IPS-NIHi11 (cell line): ENCODE measurements at regions not wholly inside any gene's neighbourhood (a gene's known extent, or its start where the extent isn't known, plus 50 kb on each side); places are given as distances from the start of the nearest gene placed in this dataset.
"Not testable (repeated sequence)": the region's sequence is repeated elsewhere in the genome, so short reads cannot be mapped to it uniquely, and the experiment has no call there.

ENCODE experiments used
- DNase-seq: peaks from one replicate; pipeline ENCODE4 v3.0.0; 2012; ENCODE audit warnings: mixed read lengths, low spot score

- DNase-seq, result no peak
Observed at GRCh38 chr18:22504251-22505030, 86.7 kb upstream of the CTAGE1 start.

DNA sequence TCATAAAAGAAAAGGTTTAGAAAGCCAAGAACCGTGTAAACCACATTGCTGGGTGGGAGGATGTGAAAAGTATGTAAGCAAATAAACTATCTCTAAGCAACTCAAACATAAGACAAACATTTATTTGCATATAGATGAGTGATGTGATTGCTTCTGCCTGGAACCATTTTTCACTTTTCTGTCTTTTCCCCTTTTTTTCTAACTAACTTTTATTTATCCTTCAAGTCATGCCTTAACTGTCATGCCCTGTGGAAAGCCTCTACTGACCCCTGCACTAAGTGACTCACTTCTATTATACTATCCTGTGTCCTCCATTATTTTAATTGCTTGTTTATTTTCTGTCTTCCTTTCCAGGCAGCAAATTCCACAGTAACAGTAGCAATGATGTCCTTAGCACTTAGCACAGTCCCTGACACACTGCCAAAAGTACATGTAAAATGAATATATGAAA, 87.5 kb upstream of the CTAGE1 start:
- no peak for DNase-seq

DNA sequence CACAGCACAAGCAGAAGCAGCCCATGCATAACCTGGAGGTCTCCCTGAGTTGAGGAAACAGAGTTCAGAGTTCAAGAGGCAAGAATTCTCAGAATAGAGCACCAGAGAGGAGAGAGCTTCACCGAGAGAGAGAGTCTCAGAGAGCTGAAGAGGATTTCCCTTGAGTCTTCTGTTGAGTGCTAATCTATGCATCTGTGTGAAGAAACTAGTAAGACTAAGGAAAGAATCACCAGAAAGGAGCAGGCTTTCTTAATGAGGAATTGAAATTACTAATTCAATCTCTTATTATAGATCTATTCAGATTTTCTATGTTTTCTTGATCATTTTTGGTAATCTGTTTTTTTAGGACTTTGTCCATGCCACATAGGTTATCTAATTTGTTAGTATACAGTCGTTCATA, 89.3 kb upstream of the CTAGE1 start:
- no peak for DNase-seq

DNA sequence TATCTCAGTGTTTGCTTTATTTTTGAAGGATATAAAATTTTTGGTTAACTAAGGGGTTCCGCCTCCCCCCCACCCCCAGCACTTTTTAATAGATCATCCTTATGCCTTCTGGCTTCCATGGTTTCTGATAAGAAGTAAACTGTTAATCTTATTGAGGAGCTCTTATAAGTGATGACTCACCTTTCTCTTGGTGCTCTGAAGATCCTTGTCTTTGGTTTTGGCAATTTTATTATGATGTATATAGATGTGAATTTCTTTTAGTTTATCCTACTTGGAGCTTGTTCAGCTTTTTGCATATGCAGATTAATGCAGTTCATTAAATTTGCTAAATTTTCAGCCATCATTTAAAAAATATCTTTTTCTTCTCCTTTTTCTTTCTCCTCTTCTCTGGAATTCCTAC, 91.7 kb upstream of the CTAGE1 start:
- DNase-seq, result no peak

DNA sequence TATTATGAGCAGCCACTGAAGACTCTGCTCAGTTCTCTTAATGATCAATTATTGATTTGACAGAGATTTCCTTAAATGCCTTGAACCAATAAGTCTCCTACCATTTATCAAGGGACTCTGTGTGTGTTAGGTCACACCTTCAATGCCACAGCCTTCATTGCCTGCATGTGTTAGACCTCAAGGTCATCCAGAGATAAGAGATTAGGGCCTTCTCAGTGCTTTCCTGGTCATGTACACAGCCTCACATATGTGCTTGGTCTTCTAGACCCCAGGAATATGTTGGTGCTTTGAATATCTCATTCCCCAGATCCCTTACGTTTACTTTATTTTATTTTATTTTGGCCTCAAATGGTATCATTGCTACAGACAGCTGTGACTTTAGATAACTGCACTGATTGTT, 93.0 kb upstream of the CTAGE1 start:
- DNase-seq, result no peak

DNA sequence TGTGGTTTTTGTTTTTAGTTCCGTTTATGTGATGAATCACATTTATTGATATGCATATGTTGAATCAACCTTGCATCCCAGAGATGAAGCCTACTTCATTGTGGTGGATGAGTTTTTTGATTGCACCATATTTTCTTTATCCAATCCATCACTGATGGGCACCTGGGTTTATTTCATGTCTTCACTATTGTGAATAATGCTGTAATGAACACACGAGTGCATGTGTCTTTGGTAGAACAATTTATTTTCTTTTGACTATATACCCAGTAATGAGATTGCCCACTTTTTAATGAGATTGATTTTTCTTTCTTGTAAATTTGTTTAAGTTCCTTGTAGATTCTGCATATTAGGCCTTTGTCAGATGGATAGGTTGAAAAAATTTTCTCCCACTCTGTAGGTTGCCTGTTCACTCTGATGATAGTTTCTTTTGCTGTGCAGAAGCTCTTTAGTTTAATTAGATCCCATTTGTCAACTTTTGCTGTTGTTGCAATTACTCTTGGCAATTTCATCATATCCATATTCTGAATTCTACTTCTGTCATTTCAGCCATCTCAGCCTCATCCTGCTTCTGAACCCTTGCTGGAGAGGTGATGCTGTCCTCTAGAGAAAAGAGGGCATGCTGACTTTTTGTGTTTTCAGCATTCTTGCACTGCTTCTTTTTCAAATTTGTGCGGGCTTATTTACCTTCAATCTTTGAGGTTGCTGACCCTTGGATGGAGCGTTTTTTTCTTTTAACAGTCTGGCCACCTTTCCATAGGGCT, 96.2 kb upstream of the CTAGE1 start:
- no peak for DNase-seq

DNA sequence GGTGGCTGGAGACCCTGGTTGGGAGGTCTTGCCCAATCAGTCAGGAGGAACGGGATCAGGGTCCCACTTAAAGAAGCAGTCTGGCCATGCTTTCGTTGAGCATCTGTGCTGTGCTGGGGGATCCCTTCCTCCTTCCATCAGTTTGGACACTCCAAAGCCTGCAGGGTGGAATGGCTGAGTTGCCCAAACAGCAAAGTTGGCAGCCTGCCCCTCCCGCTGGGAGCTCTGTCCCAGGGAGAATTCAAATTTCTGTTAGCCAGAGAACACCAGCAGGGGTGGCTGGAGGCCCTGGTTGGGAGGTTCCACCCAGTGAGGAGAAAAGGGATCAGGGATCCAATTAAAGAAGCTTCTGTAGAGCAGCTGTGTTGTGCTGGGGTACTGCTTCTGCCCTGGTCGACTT, 96.9 kb upstream of the CTAGE1 start:
- no peak for DNase-seq

- DNase-seq, result no peak
Observed at GRCh38 chr18:22515250-22515649, 97.5 kb upstream of the CTAGE1 start.

GRCh38 chr18:22517356-22517755, 99.6 kb upstream of the CTAGE1 start:
- DNase-seq, result no peak

DNA sequence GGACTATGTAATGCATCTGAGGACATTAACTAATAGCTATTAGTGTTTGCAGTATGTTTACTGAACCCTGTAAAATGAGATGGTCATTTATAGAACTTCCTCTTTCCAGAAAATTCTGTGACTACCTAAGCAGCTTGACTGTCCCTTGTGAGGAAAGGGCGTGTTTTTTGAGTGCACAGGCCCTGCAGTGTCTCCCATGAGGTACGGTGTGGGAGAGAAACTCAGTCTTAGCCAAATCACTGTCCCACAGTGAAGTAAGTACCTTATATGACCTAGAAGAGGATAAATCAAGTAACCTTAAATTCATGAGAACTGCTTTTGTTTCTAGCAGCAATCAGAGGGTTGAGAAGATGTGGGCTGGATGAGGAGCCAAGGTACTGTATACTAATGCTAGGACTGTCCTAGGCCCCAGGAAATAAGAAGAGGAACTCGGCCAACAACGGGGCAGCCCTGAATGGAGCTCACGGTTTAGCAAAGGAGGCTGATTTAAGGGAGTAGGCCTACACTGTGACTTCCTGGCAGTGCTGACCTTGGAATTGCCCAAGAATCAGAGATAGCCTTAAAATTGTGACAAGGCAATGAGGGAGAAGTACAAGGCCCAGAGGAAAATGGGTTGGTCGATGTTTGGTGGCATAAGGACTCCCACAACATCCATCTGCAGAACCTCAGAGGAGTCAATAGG, 103.5 kb upstream of the CTAGE1 start:
- DNase-seq, result no peak

GRCh38 chr18:22523481-22523880, 105.8 kb upstream of the CTAGE1 start:
- DNase-seq, result no peak

- DNase-seq, result no peak
Observed at GRCh38 chr18:22524783-22525182, 107.1 kb upstream of the CTAGE1 start.

GRCh38 chr18:22525313-22525712, 107.6 kb upstream of the CTAGE1 start:
- no peak for DNase-seq

DNA sequence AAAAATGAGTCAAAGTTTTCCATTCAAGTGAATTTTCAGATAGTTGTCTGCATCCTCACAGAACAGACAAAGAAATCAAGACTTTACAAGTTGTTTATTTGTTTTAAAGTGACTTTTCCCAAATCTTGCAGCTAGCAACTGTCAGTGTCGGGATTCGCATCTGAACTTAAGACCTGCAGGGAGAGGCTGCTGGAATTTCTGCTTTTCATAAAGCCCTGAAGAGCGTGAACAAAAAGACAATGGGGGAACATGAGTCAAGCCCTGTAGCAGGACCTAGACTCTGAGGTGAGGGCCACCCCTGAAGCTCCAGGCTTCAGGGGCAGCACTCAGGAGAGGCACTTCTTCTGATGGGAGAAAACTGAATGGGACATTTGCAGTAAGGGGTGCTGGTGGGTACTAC, 108.2 kb upstream of the CTAGE1 start:
- DNase-seq, result no peak

GRCh38 chr18:22528291-22528690, 110.6 kb upstream of the CTAGE1 start:
- DNase-seq, result no peak

GRCh38 chr18:22534706-22535105, 117.0 kb upstream of the CTAGE1 start:
- DNase-seq, result not testable (repeated sequence)

DNA sequence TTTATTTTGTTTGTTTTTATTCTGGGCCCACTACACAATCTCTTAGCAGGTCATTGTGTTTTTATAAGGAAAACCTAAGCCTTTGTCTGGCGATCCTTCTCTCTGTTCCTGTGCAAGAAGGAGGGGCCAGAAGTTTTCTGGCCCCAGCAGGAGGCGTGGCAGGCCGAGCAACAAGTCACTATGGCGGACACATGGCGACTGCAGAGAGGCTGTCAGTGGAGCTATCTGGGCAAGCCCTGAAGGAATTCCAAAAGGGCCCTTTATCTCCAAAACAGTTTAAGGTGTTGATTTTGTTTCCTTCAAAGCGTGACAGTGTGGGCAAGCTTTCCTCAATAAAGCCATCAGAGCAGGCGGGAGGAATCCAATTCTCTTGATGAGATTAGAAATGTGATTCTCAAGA, 118.8 kb upstream of the CTAGE1 start:
- DNase-seq, result no peak

GRCh38 chr18:22538426-22538825, 120.7 kb upstream of the CTAGE1 start:
- DNase-seq, result no peak

DNA sequence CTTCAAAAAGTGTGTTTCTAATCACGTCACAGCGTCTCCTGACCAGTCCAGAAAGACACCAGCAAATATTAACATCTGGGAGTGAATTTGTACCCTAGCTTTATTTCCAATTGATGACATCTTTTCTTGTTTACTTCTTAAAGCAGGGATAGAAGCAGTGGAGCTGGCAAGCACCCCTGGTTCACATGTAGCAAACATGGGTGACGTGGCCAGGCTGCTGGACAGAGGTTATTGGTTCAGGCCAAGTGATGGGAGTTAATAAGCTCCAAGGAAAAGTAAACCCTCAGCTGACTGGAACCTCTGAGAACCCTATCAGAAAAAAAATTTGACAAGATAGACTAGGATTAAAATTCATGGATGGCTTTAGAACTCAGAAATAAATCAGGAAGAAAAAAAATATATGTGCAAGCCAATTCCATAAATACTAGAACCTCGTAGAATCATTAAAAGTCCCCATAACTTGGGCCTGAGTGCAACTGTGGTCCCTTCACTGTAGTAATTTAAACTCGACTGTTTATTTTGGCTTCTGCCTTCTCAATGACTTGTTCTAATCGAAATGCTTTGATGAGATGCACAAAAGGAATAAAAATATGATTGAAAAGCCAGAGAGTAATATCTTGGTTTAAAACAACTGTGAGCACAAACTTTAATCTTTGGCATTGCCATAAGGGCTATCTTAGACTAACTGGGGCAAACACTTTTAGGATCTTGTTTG, 121.5 kb upstream of the CTAGE1 start:
- DNase-seq, result no peak

GRCh38 chr18:22541232-22541631, 123.5 kb upstream of the CTAGE1 start:
- DNase-seq, result no peak

GRCh38 chr18:22542406-22542835, 124.7 kb upstream of the CTAGE1 start:
- DNase-seq, result no peak

- no peak for DNase-seq
Observed at GRCh38 chr18:22543769-22544168, 126.1 kb upstream of the CTAGE1 start.
